T1000 (cell line): ENCODE measurements at regions not wholly inside any gene's neighbourhood (a gene's known extent, or its start where the extent isn't known, plus 50 kb on each side); places are given as distances from the start of the nearest gene placed in this dataset.
A peak's percentile ranks its signal among the peaks of the same experiment; 100 is the strongest.
"Not testable (repeated sequence)": the region's sequence is repeated elsewhere in the genome, so short reads cannot be mapped to it uniquely, and the experiment has no call there.

Source experiments
- DNase-seq: peaks from one replicate; lab custom pipeline; 2025; ENCODE audit warnings: mixed read lengths; lab: John Stamatoyannopoulos, UW

DNA sequence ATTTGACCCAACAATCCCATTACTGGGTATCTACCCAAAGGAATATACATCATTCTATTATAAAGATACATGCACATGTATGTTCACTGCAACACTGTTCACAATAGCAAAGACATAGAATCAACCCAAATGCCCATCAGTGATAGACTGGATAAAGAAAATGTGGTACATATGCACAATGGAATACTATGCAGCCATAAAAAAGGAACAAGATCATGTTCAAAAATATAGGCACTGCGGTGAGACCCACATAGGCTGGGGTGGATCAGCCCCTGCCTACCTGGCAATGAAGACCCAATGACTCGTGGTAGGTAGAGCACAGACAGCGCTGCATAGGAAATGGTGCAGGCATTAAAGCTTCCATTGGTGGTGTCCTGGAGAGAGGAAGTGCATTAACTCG, 88.6 kb upstream of the NFIL3 start:
- not testable (repeated sequence) for DNase-seq

DNA sequence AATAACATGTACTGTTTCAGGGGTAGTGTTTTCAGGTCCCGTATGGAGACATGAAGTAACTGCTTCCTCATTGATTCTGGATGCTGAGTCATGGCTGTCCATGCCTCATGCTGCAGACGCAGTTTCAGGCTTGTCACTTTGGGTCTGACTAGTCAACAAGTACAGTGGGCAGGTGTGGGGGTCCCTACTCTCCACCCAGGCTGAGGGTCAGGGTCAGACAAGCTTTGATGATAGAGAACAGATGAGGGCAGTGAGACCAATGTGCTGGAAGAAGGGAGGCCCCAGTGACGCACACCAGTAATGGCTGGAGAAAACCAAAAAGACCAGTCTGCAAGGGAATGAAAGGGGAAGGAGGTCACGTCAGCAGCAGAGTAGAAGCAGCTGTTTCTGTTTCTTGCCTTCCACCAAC, 80.0 kb upstream of the NFIL3 start:
- no peak for DNase-seq

DNA sequence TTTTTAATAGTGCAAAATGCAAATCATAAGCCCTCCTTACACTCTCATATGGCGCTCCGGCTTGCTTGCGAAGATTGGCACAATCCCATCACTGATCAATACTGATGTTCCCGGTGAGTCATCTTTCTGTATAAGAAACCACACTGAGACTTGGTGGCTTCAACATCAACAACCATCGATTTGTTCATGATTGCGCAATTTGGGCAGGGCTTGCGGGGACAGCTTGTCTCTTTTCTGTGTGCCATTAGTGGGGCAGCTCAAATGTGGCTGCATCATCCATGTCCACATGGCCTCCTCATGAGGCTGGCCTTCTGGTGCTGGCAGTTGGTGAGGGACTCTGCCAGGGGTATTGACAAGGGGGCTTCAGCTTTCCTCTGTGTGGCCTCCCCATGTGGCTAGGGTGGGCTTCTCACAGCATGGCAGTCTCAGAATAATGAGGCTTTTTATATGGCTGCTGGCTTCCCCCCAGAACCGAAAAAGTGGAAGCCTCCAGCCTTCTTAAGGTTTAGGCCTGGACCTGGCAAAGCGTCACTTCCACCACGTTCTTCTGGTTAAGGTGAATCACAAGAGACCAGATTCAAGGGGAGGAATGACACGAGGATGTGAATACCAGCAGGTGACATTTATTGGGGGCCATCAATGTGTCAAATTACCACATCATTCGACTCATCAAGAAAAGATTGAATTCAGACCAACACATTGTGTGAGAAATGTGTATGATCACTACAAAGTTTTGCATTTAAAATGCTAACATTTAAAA, 79.5 kb upstream of the NFIL3 start:
- DNase-seq: no peak

DNA sequence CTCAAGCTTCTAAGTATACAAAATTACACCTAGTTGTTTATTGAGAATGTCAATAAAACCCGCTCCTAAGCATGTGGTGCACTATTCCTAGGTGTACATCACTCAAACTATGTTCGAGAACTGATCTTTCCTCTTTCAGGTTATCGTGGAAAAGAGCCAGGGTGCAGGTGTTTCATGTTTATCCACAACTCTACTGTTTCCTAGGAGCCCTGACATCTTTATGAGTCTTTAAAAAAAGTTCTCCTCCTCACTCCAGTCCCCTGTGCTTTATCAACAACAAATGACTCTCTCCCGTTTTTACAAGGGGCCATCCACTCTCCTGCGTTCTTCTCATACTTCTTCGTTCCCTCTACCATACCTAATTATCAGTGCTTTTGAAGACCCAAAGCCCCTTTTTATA, 78.8 kb upstream of the NFIL3 start:
- DNase-seq: no peak

DNA sequence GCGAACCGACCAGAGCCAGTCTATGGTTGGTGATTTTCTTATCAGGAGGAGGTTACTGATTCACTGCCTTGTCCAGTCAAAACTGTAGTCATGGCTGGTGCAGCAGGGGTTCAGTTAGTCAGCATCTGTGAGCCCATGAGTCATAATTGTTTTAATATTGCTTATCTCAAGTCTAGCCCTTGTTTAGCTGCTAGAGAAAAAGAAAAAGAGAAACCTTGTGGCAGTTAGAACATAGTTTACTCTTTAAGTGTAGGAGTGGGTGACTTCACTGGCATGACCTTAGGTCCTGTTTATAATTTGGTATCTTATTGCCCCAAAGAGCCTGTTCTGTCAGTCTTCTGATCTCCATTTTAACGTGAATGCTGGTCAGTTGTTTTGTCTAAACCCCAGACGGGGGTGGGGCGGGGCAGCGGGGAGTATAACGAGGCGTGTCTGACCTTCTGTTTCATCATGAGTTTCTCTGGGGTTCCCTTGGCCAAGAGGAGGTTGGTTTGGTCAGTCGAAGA, 76.9 kb upstream of the NFIL3 start:
- DNase-seq: peak; percentile 35

DNA sequence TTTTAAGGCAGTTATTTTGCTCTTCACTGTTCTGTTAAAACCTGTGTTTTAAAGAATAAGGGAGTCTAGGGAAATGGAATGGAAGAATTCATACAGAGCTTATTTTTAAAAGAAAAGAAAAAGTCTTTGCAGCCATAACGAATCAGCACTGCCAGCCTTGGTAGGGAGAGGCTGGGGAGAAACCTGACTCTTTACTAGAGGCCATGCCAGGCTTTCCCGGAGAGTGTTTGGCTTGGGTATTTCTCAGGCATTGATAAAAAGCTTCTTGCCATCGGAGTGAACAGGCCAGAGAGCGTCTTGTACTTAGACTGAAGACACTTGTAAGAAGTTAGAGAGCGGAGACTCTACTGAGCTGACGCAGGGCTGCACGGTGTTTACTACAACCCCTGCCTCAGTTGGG, 72.7 kb upstream of the NFIL3 start:
- DNase-seq: no peak

DNA sequence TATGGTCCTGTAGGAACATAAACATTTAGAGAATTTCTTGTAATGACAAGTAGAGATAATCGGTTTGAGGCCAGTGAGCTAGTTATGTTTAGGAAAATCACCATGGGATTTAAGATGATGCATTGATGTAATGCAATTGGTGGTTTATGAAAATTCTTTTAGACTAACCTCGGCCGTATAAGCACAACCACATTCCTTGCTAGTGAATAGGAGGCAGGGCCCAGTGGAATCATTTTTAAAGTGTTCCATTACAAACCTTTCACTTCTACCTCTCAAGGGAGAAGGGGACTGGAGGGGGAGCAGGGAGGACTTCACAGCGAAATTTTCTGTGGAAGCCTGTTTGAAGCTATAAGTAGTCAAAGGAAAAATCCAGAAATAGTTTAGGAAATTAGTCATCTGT, 71.8 kb upstream of the NFIL3 start:
- DNase-seq: peak; percentile 44

DNA sequence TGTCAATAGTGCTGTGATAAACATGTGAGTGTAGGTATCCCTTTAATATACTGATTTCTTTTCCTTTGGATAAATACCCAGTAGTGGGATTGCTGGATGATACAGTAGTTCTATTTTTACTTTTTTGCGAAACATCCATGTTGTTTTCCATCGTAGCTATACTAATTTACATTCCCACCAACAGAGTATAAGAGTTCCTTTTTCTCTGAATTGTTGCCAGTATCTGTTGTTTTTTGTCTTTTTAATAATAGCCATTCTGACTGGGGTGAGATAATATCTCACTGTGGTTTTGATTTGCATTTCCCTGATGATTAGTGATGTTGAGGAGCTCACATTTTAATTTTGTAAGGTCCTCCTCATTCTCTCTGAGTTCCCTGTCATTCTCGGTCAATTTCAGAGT, 71.1 kb upstream of the NFIL3 start:
- DNase-seq: no peak

DNA sequence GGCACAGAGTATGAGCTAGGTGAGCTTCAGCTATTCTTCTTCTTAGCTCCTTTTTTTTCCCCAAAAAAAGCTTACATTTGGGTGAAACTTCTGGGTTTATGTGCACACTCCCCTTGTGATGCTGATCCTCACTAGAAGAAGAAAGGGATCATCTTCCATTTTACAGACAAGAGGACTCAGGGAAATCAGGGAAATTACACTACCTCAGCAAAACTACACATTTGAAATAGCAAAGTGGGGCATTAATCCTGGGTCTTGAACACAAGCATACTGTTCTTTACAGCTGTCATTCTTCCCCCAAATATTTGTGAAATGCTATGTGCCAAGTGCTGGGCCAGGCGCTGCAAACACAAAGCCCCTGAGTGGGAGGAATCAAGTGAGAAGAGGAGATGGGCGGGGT, 68.6 kb upstream of the NFIL3 start:
- DNase-seq: no peak

DNA sequence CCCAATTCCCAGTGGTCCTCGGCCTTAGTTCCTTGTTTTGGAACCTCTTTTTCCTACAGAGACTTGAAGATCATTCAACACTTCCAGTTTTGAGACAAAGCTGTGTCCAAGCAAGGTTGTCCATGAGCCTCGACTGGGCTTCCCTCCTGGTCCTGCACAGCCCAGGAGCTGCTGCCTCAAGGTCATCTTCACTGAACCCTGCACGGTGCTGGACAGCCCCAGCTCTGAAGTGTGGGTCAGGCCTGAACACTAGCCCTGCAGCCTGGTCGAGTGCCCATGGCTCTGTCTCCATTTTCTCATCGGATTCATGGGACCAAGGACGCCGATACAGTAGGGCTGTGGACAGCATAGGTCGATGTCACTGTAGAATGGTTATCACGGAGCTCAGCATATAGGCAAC, 68.0 kb upstream of the NFIL3 start:
- no peak for DNase-seq

DNA sequence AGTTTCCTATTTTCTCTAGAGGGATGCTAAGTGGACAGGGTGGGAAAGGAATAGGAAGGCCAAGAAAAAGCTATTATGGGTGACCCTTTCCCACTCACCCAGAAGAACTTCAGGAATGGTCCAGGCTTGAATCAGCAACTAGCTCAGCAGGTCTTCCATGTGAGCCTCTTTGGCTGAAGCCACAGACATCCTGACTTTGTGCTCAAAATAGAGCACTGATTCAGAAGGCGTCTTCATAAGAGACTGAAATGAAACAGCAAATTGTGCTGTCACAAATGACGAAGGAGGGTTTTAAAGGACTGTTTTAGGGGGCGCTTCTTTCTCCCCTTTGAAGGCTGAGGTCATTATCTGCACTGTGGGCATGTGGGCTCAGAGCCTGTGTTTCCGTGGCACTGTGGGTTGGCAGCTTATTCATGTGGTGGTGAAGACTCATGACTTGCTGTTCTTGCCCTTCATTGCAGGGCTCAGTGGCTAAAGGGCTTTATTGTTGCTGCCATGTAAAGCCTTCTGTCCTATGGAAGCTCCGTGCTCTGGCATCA, 65.8 kb upstream of the NFIL3 start:
- no peak for DNase-seq

DNA sequence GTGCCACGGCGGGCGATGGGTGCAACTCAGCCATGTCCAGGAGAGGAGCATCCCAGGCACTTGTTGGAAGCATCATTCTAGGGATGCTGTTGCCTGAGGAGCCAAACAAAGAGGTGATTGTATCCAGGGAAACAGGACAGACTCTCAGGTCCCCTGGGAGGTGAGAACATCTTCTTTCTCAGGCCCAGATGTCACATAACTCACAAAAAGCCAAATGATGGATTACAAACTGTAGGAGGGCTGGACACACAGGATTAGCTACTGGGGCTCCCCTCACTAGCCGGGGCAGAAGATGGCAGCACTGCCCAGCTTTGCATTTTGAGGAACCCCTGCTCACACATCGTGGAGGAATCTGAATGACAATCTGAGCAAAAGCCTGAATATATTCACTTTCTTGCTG, 64.7 kb upstream of the NFIL3 start:
- no peak for DNase-seq

DNA sequence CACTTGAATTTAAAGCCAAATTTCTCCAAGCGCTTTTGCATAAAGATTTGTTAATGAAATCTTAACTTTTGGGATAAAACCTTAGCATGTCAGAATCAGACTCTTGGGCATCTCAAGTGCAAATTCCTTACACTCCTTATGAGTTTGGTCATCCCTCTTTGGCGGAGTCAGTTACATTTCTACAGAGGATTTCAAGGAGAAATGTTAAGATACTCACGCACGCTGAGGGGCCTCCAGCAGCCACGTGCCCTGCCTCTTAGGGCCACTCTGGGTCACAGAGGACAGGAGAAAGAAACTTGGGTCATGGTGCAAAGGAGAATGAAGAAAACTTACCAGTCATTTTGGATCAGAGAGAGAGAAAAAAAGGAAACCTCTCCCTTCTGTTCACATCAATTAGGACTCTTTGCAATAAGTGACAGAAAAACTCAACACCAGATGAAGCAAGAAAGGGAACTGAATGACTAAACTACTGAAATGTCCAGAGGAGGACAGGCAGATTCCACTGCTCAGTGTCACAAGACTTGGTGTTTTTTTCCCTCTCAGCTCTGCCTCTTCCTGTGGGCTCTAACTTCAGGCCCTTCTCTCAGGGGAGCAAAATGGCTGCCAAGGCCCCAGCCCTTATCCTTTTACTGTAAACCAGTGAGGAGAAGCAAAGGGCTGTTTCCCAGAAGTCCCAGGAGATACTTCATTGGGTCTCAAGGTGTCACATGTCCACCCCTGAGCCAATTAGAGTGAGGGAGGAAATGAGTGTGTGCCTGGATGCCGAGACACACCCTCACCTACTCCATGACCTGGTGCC, 63.3 kb upstream of the NFIL3 start:
- DNase-seq: no peak

DNA sequence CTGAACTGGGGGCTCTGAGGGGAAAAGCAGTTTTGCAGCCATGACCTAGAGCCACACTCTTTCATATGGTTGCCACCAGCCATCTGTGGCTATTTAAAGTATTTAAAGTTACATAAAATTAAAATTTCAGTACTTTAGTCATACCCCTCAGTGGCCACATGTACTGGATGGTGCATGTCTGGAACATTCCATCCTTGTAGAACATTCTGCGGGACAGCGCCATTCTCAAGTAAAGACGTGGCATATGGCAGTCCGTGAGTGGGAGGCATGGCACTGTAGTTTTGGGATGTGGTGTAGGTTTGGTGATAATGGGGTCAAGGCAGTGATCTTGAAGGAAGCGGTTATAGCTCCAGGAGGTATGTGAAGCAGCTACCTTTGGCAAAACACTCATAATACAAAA, 61.4 kb upstream of the NFIL3 start:
- DNase-seq: no peak

DNA sequence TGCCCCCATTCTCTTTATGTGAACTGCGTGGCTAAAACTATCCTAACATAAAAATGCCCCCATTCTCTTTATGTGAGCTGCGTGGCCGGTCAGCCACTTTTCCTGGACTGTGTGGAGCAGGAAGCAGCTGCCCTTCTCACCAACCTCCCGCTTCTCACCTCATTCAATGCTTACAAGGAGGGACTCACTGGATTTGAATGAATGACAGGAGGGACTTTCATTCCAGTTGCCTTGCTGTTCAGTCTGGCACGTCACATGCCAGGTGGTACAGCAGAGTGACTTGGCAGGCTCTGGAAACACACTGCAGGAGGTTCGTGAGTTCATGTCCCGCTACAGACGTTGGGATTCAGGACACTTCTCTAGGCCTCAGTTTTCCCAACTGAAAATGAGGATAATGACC, 60.2 kb upstream of the NFIL3 start:
- no peak for DNase-seq

DNA sequence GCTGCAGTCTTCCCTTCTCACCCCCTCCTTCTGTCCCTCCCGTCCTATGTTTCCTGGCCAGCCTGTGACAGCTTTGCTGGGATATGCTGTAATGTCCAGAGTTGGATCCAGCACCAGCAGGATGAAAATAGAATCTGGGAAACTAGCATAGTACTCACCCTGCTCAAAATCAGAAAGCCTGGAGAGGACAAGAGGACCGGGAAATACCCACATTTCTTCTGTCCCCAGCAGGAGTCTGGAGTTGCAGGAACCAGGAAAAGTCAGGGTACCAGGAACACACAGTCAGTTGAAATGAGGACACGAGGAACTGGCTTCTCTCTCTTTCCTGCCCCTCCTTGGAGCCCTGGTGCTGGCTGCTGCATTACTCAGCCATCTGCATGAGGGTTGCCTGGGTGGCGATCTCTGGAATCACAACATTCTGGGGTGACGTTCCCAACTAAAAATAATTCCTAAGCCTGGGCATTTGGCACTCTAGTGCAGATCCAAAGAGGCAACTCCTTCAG, 59.6 kb upstream of the NFIL3 start:
- DNase-seq: no peak

DNA sequence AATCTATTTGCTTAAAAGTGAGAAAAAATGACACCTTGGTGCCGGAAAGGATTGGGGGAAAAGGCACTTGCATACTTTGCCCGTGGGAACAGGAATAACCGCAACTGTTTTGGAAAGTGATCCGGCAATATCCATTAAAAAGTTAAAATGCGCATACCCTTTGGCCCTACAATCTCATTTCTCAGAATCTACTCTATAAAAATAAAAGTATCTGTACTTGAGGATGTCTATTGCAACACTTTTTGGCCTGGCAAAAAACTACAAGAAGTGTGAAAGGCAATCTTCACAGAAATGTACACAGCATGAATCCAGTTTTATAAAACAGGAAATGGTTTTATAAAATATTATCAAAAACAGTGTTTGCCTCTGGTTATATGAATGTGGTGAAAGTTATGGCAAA, 58.3 kb upstream of the NFIL3 start:
- DNase-seq: no peak

DNA sequence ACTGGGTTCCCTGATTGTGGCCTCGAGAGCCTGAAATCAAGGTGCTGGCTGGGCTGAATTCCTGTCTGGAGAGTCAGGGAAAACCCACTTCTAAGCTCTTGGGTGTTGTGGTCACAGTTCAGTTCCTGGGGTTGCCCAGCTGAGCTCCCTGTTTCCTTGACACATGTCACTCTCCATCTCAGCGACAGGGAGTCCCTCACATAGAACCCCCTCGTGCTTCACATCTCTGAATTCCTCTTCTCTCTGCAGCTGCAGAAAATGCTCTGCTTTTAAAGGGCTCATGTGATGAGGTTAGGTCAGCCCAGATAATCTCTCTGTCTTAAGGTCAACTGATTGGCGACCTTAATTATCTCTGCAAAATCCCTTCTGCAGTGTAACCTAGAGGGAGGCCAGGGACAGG, 53.5 kb upstream of the NFIL3 start:
- DNase-seq: no peak

DNA sequence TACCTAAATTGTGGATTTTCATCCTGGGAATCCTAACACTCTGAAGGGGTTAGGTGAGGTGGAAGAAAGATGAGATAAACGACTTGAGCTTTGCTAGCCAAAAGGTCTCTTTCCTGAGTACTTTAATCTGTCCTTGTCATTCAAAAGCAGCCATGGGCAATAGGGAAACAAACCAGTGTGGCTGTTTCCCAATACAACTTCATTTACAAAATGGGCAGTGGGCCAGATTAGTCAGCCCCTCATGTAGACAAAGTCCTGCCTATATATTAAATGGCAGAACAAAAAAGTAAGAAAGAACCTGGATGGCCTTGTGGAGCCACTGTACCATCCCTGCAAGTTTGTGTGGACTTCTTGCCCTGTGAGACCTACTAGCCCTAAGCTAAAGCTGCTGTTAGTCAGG, 51.0 kb upstream of the NFIL3 start:
- no peak for DNase-seq
